ENCODE measurements at regions not wholly inside any gene's neighbourhood (a gene's known extent, or its start where the extent isn't known, plus 50 kb on each side); places are given as distances from the start of the nearest gene placed in this dataset.

DNA sequence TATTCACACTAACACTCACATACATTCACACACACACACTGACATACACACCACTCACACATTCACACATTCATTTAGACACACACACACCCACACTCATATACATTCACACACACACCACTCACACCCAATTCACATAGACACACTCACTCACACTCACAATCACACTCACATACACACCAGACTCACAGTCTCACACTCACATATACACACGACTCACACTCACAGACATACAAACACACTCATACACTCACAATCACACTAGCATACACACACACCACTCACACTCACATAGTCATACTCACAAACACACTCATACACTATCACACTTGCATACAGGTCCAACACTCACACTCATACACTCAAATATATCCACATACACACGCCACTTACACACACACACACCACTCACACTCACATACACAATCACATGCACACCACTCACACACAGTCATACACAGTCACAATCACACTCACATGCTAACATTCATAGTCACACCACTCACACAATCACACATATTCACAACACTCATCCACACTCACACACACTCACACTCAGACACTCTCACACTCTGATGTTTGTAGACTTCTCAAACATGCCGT lies 312.6 kb downstream of the SFMBT2 start:
- Histone ChIP-seq H3F3A (ENCODE audit: insufficient read depth, low read length) (no peaks in the 10 kb centered on the region), H3K9me3 (ENCODE audit: low read length) (no peaks in the 10 kb centered on the region), H2AFZ (ENCODE audit: low read length) (no peak overlapping the region), H3K79me2 (ENCODE audit: insufficient read depth, low read length) (no peaks in the 10 kb centered on the region), H3K9me2 (ENCODE audit: low read depth, low read length) (no peaks in the 10 kb centered on the region), H3K27ac (ENCODE audit: low read depth, low read length, poor library complexity, severe bottlenecking) (no peak overlapping the region), H4K20me1 (ENCODE audit: insufficient read depth, low read length) (no peaks in the 10 kb centered on the region), H3K9ac (ENCODE audit: low read length) (no peak overlapping the region), H3K27me3 (ENCODE audit: insufficient read depth, low read length) (no peaks in the 10 kb centered on the region), H3K4me1 (ENCODE audit: insufficient read depth, low read length, severe bottlenecking) (no peaks in the 10 kb centered on the region), H3K36me3 (ENCODE audit: insufficient read depth, low read length) (no peaks in the 10 kb centered on the region), H3K4me2 (ENCODE audit: low read length) (no peak overlapping the region), H3K4me3 (ENCODE audit: low read depth, low read length, poor library complexity, severe bottlenecking) (no peak overlapping the region)
- TF ChIP-seq EZH2 (IDR thresholded peaks at IDR 0.05; ENCODE audit: borderline replicate concordance, low read length) (no peak), CTCF (IDR thresholded peaks at IDR 0.05; ENCODE audit: low read length) (no peak)

DNA sequence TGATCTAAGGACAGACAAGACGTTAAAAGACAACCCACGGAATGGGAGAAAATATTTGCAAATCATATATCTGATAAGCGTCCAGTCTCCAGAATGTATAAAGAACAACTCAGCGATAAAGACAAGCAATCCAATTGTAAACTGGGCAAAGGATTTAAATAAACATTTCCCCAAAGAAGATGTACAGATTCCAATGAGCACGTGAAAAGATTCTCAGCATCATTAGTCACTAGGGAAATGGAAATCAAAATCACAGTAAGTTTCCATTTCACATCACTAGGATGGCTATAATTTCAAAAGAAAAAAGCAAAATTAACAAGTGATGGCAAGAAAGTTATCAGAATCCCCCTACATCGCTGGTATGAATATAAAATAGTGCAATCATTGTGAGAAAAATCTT lies 316.1 kb downstream of the SFMBT2 start:
- Histone ChIP-seq H3K9ac (ENCODE audit: low read length) (no peak overlapping the region), H3K4me2 (ENCODE audit: low read length) (no peak overlapping the region), H3K4me3 (ENCODE audit: low read depth, low read length, poor library complexity, severe bottlenecking) (no peak overlapping the region), H2AFZ (ENCODE audit: low read length) (no peak overlapping the region), H3K9me3 (ENCODE audit: low read length) (no peaks in the 10 kb centered on the region), H3K27me3 (ENCODE audit: insufficient read depth, low read length) (no peaks in the 10 kb centered on the region), H3F3A (ENCODE audit: insufficient read depth, low read length) (no peaks in the 10 kb centered on the region), H3K27ac (ENCODE audit: low read depth, low read length, poor library complexity, severe bottlenecking) (no peak overlapping the region), H3K36me3 (ENCODE audit: insufficient read depth, low read length) (no peaks in the 10 kb centered on the region), H3K9me2 (ENCODE audit: low read depth, low read length) (no peaks in the 10 kb centered on the region), H4K20me1 (ENCODE audit: insufficient read depth, low read length) (no peaks in the 10 kb centered on the region), H3K4me1 (ENCODE audit: insufficient read depth, low read length, severe bottlenecking) (no peaks in the 10 kb centered on the region), H3K79me2 (ENCODE audit: insufficient read depth, low read length) (no peaks in the 10 kb centered on the region)
- TF ChIP-seq CTCF (IDR thresholded peaks at IDR 0.05; ENCODE audit: low read length) (no peak), EZH2 (IDR thresholded peaks at IDR 0.05; ENCODE audit: borderline replicate concordance, low read length) (no peak)

- H3K79me2 ChIP-seq (ENCODE audit: insufficient read depth, low read length), result no peaks in the 10 kb centered on the region
- H3K4me3 ChIP-seq (ENCODE audit: low read depth, low read length, poor library complexity, severe bottlenecking), result no peak overlapping the region
- no peaks in the 10 kb centered on the region for H3K9me2 ChIP-seq (ENCODE audit: low read depth, low read length)
- H3F3A ChIP-seq (ENCODE audit: insufficient read depth, low read length), result no peaks in the 10 kb centered on the region
- no peaks in the 10 kb centered on the region for H3K9me3 ChIP-seq (ENCODE audit: low read length)
- no peaks in the 10 kb centered on the region for H3K27me3 ChIP-seq (ENCODE audit: insufficient read depth, low read length)
- H4K20me1 ChIP-seq (ENCODE audit: insufficient read depth, low read length), result no peaks in the 10 kb centered on the region
- no peak overlapping the region for H3K4me2 ChIP-seq (ENCODE audit: low read length)
- no peak overlapping the region for H3K9ac ChIP-seq (ENCODE audit: low read length)
- TF ChIP-seq CTCF (IDR thresholded peaks at IDR 0.05; ENCODE audit: low read length) (no peak), EZH2 (IDR thresholded peaks at IDR 0.05; ENCODE audit: borderline replicate concordance, low read length) (no peak)
- no peak overlapping the region for H2AFZ ChIP-seq (ENCODE audit: low read length)
- H3K27ac ChIP-seq (ENCODE audit: low read depth, low read length, poor library complexity, severe bottlenecking), result no peak overlapping the region
- no peaks in the 10 kb centered on the region for H3K4me1 ChIP-seq (ENCODE audit: insufficient read depth, low read length, severe bottlenecking)
- no peaks in the 10 kb centered on the region for H3K36me3 ChIP-seq (ENCODE audit: insufficient read depth, low read length)
Measured at GRCh38 chr10:7093368-7093767, 317.5 kb downstream of the SFMBT2 start.
